Neural progenitor cell (in vitro differentiated cells): ENCODE measurements at regions not wholly inside any gene's neighbourhood (a gene's known extent, or its start where the extent isn't known, plus 50 kb on each side); places are given as distances from the start of the nearest gene placed in this dataset.

ENCODE experiments used
- DNase-seq: peaks from one replicate; pipeline ENCODE4 v3.0.0-alpha.2; 2016; ENCODE audit warnings: low spot score
- H2AFZ ChIP-seq: fragments of 200-600 bp; sonication (generic); replicated peaks from 2 replicates; pipeline ENCODE4 v1.6.1; 2016; ENCODE audit warnings: antibody characterized with exemption
- H3F3A ChIP-seq: fragments of 200-600 bp; sonication (generic); 2 replicates; pipeline ENCODE4 v1.6.1; 2016; ENCODE audit warnings: antibody characterized with exemption, low read depth
- H3K27ac ChIP-seq: fragments of 200-600 bp; sonication (generic); 2 replicates; pipeline ENCODE4 v1.5.1; 2016; ENCODE audit warnings: mild to moderate bottlenecking
- H3K27me3 ChIP-seq: fragments of 200-600 bp; sonication (generic); 2 replicates; pipeline ENCODE4 v1.6.1; 2016; ENCODE audit warnings: mild to moderate bottlenecking, moderate library complexity
- H3K36me3 ChIP-seq: fragments of 200-600 bp; sonication (generic); 2 replicates; pipeline ENCODE4 v1.5.1; 2016
- H3K4me1 ChIP-seq: fragments of 200-600 bp; sonication (generic); 2 replicates; pipeline ENCODE4 v1.6.1; 2016; ENCODE audit warnings: mixed run types
- H3K4me2 ChIP-seq: fragments of 200-600 bp; sonication (generic); 2 replicates; pipeline ENCODE4 v1.6.1; 2016
- H3K4me3 ChIP-seq: fragments of 200-600 bp; sonication (generic); 2 replicates; pipeline ENCODE4 v1.5.1; 2016
- H3K79me2 ChIP-seq: fragments of 200-600 bp; sonication (generic); 2 replicates; pipeline ENCODE4 v1.6.1; 2016; ENCODE audit warnings: low read depth
- H3K9ac ChIP-seq: fragments of 200-600 bp; sonication (generic); 2 replicates; pipeline ENCODE4 v1.6.1; 2016
- H3K9me3 ChIP-seq: fragments of 200-600 bp; sonication (generic); 2 replicates; pipeline ENCODE4 v1.5.1; 2016; ENCODE audit warnings: low read depth
- H4K20me1 ChIP-seq: fragments of 200-600 bp; sonication (generic); 2 replicates; pipeline ENCODE4 v1.6.1; 2016; ENCODE audit warnings: low read depth
- H3K27ac Mint-ChIP-seq: 3 replicates; pipeline ENCODE4 v1.8.0; 2021; ENCODE audit warnings: mixed read lengths
- H3K27me3 Mint-ChIP-seq: 2 replicates; pipeline ENCODE4 v1.8.0; 2022; ENCODE audit warnings: low read depth, mild to moderate bottlenecking, inconsistent platforms, moderate library complexity, mixed read lengths; ENCODE audit not compliant: insufficient read depth
- H3K36me3 Mint-ChIP-seq: 3 replicates; pipeline ENCODE4 v1.8.0; 2021; ENCODE audit warnings: mixed read lengths
- H3K4me1 Mint-ChIP-seq: 3 replicates; pipeline ENCODE4 v1.8.0; 2021; ENCODE audit warnings: mixed read lengths
- H3K4me3 Mint-ChIP-seq: 3 replicates; pipeline ENCODE4 v1.8.0; 2021; ENCODE audit warnings: mild to moderate bottlenecking, moderate library complexity, mixed read lengths
- H3K9me3 Mint-ChIP-seq: 3 replicates; pipeline ENCODE4 v1.8.0; 2020; ENCODE audit warnings: mixed read lengths
- CTCF ChIP-seq: fragments of 200-600 bp; sonication (generic); IDR thresholded peaks from 2 replicates; pipeline ENCODE4 v1.5.1; 2017; ENCODE audit warnings: antibody characterized with exemption, mild to moderate bottlenecking
- EZH2 ChIP-seq: fragments of 200-600 bp; sonication (generic); IDR thresholded peaks from 2 replicates; pipeline ENCODE4 v1.6.1; 2017; ENCODE audit warnings: antibody characterized with exemption, mild to moderate bottlenecking, moderate library complexity
- EZH2phosphoT487 ChIP-seq: fragments of 200-600 bp; sonication (generic); IDR thresholded peaks from 2 replicates; pipeline ENCODE4 v1.6.1; 2017; ENCODE audit warnings: antibody characterized with exemption

DNA sequence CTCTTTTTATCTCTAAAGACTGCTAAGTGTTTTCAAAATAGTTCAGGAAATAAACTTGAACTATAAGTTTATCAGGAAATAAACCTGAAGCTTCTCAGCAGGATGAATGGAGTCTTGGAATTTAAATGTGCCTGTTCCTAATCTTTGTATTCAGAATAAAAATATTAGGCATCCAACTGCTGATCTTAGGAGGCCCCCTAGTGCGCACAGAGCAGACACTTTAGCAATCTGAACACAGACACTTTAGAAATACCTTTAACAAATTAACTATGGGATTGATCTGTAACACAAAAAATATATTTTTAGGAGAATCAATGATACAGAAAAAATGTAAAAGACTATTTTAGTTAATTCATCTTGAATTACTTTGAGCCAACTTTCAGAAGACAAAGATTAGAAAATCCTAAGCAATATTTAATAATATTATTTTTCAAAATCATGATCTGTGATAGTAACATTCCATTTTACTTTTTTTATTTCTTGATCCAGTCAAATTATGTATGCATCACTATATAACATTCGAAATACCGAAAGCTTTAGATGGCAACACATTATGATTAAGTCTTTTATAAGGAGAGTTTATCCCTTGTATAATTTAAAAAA is 80.9 kb downstream of the SLC41A2 start:
- no peak overlapping the region for H3K27ac ChIP-seq
- no peak overlapping the region for H3K27ac Mint-ChIP-seq
- H3K36me3 ChIP-seq: no peaks in the 10 kb centered on the region
- H3K4me1 Mint-ChIP-seq: no peaks in the 10 kb centered on the region
- H3K4me1 ChIP-seq: no peaks in the 10 kb centered on the region
- H3K9me3 Mint-ChIP-seq: peaks cover 7% of the 10 kb centered on the region
- no peaks in the 10 kb centered on the region for H3K36me3 Mint-ChIP-seq
- no peak overlapping the region for H3K4me3 ChIP-seq
- H4K20me1 ChIP-seq: no peaks in the 10 kb centered on the region
- TF ChIP-seq CTCF (peak; percentile 56), EZH2phosphoT487 (no peak)
- no peak overlapping the region for H3K4me2 ChIP-seq
- no peak overlapping the region for H3K4me3 Mint-ChIP-seq
- H2AFZ ChIP-seq: no peak overlapping the region
- H3K27me3 Mint-ChIP-seq: peaks cover 3% of the 10 kb centered on the region
- no peaks in the 10 kb centered on the region for H3K27me3 ChIP-seq
- no peaks in the 10 kb centered on the region for H3F3A ChIP-seq
- H3K9ac ChIP-seq: no peak overlapping the region
- peak; percentile 20 for DNase-seq
- H3K79me2 ChIP-seq: no peaks in the 10 kb centered on the region
- no peaks in the 10 kb centered on the region for H3K9me3 ChIP-seq

DNA sequence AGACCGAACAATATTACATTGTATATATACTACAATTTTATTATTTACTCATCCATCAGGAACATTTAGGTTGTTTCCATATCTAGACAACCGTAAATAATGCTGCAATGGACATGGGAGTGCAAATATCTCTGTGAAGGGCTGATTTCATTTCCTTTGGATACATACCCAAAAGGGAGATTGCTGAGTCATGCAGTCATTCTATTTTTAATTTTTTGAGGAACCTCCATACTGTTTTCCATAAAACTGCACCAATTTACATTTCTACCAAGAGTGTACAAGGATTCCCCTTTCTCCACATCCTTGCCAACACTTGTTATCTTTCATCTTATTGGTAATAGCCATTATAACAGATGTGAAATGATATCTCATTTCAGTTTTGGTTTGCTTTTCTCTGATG is 84.7 kb downstream of the SLC41A2 start:
- DNase-seq: no peak
- Mint-ChIP-seq H3K4me1 (no peaks in the 10 kb centered on the region), H3K36me3 (no peaks in the 10 kb centered on the region), H3K27ac (no peak overlapping the region), H3K27me3 (no peaks in the 10 kb centered on the region), H3K4me3 (no peak overlapping the region), H3K9me3 (peaks cover 3% of the 10 kb centered on the region)
- Histone ChIP-seq H3K4me1 (no peaks in the 10 kb centered on the region), H3K9me3 (no peaks in the 10 kb centered on the region), H3K27ac (no peak overlapping the region), H3K27me3 (no peaks in the 10 kb centered on the region), H3K4me2 (no peak overlapping the region), H3K79me2 (no peaks in the 10 kb centered on the region), H3K36me3 (no peaks in the 10 kb centered on the region), H3K9ac (no peak overlapping the region), H2AFZ (no peak overlapping the region), H4K20me1 (no peaks in the 10 kb centered on the region), H3F3A (no peaks in the 10 kb centered on the region), H3K4me3 (no peak overlapping the region)
- TF ChIP-seq EZH2phosphoT487 (no peak), EZH2 (no peak), CTCF (no peak)

DNA sequence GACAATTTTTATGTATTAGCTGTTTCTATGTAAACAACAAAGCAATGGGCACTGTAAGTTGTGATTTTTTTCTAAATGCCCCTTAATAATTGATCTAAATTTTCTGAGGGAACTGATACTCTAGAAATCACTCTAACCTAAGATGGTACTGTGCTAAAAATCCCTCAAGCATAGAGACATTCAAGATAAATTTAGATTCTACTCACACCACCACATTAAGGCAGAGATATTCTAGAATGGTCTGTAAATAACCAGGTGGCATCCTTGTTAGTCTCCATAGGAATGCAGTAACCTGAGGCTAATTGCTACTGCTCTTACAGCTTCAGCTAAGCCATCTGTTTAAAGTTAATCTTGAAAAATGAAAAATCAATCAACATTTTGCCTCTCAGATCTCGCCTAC is 87.3 kb downstream of the SLC41A2 start:
- DNase-seq: no peak

More for the DNA sequence above, 87.3 kb downstream of the SLC41A2 start:
- no peaks in the 10 kb centered on the region for H3K9me3 ChIP-seq
- no peak overlapping the region for H3K27ac ChIP-seq
- no peaks in the 10 kb centered on the region for H3K4me1 ChIP-seq
- no peak overlapping the region for H3K27ac Mint-ChIP-seq
- H3K9ac ChIP-seq: no peak overlapping the region
- no peaks in the 10 kb centered on the region for H3K79me2 ChIP-seq
- no peak overlapping the region for H3K4me3 Mint-ChIP-seq
- no peaks in the 10 kb centered on the region for H3K36me3 ChIP-seq
- TF ChIP-seq EZH2phosphoT487: no peak
- no peak for TF ChIP-seq CTCF
- no peak for TF ChIP-seq EZH2
- H3K27me3 ChIP-seq: no peaks in the 10 kb centered on the region
- peaks cover 3% of the 10 kb centered on the region for H3K9me3 Mint-ChIP-seq
- no peak overlapping the region for H2AFZ ChIP-seq
- H3K4me1 Mint-ChIP-seq: no peaks in the 10 kb centered on the region
- no peaks in the 10 kb centered on the region for H4K20me1 ChIP-seq
- no peaks in the 10 kb centered on the region for H3F3A ChIP-seq
- H3K27me3 Mint-ChIP-seq: no peaks in the 10 kb centered on the region
- H3K4me3 ChIP-seq: no peak overlapping the region
- H3K4me2 ChIP-seq: no peak overlapping the region
- H3K36me3 Mint-ChIP-seq: no peaks in the 10 kb centered on the region
